ENCODE measurements at regions not wholly inside any gene's neighbourhood (a gene's known extent, or its start where the extent isn't known, plus 50 kb on each side); places are given as distances from the start of the nearest gene placed in this dataset.

DNA sequence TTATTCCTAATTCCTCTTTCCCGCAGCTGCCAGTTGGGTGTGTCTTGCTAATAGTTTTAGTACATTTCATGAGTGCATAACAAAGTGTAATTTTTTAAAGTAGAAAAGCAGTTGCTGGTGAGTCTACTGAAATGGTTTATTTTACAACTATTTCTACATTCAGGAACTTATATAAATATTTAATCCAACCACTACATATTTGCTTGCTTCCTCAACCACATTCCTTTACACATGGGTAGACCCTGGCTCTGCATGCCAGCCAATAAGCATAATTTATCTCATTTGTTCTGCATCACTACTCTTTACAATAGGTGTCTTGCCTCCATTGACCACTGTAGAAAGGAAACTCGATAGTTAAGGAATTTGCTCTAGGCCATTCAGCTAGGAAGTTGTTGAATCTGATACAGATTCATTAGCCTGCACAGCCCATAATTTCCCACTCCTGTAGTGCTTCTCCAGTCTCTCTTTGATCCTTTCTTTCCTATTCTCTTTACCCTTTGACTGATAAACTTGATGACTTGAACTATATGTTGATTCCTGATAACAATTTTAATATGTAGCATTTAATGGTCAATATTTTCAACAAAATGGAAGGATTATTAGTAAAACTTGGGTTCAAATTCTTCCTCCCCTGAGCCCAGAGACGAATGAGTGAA, 342.5 kb upstream of the ACTBL2 start:
- Histone ChIP-seq H3K4me1 (ENCODE audit: insufficient read depth, low read length) (no peaks in the 10 kb centered on the region), H2AFZ (ENCODE audit: low read depth, low read length) (no peak overlapping the region), H3K4me3 (ENCODE audit: low read depth in 1 of 2, low read length in 2 of 2) (no peak overlapping the region), H4K20me1 (ENCODE audit: insufficient read depth, low read length) (no peaks in the 10 kb centered on the region), H3K36me3 (ENCODE audit: insufficient read depth, low read length) (no peaks in the 10 kb centered on the region), H3K79me2 (ENCODE audit: insufficient read depth, low read length) (no peaks in the 10 kb centered on the region), H3K27me3 (ENCODE audit: insufficient read depth, low read length, poor library complexity) (no peaks in the 10 kb centered on the region), H3K27ac (ENCODE audit: low read length) (no peak overlapping the region), H3K9me3 (ENCODE audit: insufficient read depth, low read length, severe bottlenecking) (no peaks in the 10 kb centered on the region), H3K4me2 (ENCODE audit: insufficient read depth, low read length) (no peak overlapping the region), H3K9ac (ENCODE audit: low read depth, low read length) (no peak overlapping the region)
- DNase-seq (no peak), ATAC-seq (ENCODE audit: insufficient read depth, low read depth) (no peak)
- TF ChIP-seq EZH2 (IDR thresholded peaks at IDR 0.05; ENCODE audit: borderline replicate concordance, low read depth, low read length, severe bottlenecking): no peak
- TF ChIP-seq, protein P1, sequence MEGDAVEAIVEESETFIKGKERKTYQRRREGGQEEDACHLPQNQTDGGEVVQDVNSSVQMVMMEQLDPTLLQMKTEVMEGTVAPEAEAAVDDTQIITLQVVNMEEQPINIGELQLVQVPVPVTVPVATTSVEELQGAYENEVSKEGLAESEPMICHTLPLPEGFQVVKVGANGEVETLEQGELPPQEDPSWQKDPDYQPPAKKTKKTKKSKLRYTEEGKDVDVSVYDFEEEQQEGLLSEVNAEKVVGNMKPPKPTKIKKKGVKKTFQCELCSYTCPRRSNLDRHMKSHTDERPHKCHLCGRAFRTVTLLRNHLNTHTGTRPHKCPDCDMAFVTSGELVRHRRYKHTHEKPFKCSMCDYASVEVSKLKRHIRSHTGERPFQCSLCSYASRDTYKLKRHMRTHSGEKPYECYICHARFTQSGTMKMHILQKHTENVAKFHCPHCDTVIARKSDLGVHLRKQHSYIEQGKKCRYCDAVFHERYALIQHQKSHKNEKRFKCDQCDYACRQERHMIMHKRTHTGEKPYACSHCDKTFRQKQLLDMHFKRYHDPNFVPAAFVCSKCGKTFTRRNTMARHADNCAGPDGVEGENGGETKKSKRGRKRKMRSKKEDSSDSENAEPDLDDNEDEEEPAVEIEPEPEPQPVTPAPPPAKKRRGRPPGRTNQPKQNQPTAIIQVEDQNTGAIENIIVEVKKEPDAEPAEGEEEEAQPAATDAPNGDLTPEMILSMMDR (IDR thresholded peaks at IDR 0.05; ENCODE audit: borderline replicate concordance, extremely low read depth, low read length, poor library complexity, severe bottlenecking): no peak

DNA sequence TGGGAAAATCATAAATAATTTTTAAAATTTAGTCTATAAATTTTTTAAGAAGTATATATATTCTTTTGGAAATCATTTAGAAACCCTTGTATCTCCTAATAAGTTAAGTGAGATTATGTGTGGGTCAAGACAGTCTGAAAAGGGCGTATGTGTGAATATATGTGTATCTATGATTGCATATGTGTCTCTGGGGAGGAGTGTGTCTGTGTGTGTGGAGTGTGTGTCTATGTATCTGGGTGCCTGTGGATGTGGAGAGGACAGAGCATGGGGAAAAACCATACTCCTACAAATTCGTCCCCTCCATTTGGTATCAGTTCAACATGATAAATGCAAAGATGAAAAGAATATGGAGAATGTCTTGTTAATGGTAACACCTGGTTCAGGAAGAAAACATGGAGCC, 342.0 kb upstream of the ACTBL2 start:
- no peaks in the 10 kb centered on the region for H3K4me1 ChIP-seq (ENCODE audit: insufficient read depth, low read length)
- DNase-seq (no peak), ATAC-seq (ENCODE audit: insufficient read depth, low read depth) (no peak)
- no peaks in the 10 kb centered on the region for H3K36me3 ChIP-seq (ENCODE audit: insufficient read depth, low read length)
- H2AFZ ChIP-seq (ENCODE audit: low read depth, low read length): no peak overlapping the region
- H3K9me3 ChIP-seq (ENCODE audit: insufficient read depth, low read length, severe bottlenecking): no peaks in the 10 kb centered on the region
- no peak overlapping the region for H3K27ac ChIP-seq (ENCODE audit: low read length)
- no peak for TF ChIP-seq EZH2 (IDR thresholded peaks at IDR 0.05; ENCODE audit: borderline replicate concordance, low read depth, low read length, severe bottlenecking)
- TF ChIP-seq, protein P1 (IDR thresholded peaks at IDR 0.05; ENCODE audit: borderline replicate concordance, extremely low read depth, low read length, poor library complexity, severe bottlenecking): no peak
- H3K9ac ChIP-seq (ENCODE audit: low read depth, low read length): no peak overlapping the region
- no peak overlapping the region for H3K4me2 ChIP-seq (ENCODE audit: insufficient read depth, low read length)
- H3K4me3 ChIP-seq (ENCODE audit: low read depth in 1 of 2, low read length in 2 of 2): no peak overlapping the region
- H3K27me3 ChIP-seq (ENCODE audit: insufficient read depth, low read length, poor library complexity): no peaks in the 10 kb centered on the region
- no peaks in the 10 kb centered on the region for H4K20me1 ChIP-seq (ENCODE audit: insufficient read depth, low read length)
- no peaks in the 10 kb centered on the region for H3K79me2 ChIP-seq (ENCODE audit: insufficient read depth, low read length)

DNA sequence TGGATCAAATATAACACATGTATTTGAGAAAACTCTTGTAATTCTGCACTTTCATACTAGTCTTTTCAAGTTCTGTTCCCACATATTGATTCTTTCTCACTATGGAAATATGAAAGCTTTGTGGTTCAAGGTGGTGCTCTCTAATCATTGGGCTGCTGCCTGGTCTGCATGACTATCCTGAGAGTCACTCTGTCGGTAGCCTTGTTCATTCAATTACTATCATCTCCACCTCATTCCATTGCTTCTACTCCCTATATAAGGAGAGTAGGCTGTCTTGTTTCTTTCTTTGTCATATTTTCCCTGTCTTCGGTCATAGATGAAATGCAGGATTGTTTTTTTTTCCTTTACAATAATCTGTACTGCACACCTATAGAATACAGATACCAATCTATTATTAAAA, 341.4 kb upstream of the ACTBL2 start:
- Histone ChIP-seq H3K4me1 (ENCODE audit: insufficient read depth, low read length) (no peaks in the 10 kb centered on the region), H3K27me3 (ENCODE audit: insufficient read depth, low read length, poor library complexity) (no peaks in the 10 kb centered on the region), H3K4me2 (ENCODE audit: insufficient read depth, low read length) (no peak overlapping the region), H3K36me3 (ENCODE audit: insufficient read depth, low read length) (no peaks in the 10 kb centered on the region), H3K9ac (ENCODE audit: low read depth, low read length) (no peak overlapping the region), H3K79me2 (ENCODE audit: insufficient read depth, low read length) (no peaks in the 10 kb centered on the region), H3K27ac (ENCODE audit: low read length) (no peak overlapping the region), H4K20me1 (ENCODE audit: insufficient read depth, low read length) (no peaks in the 10 kb centered on the region), H3K9me3 (ENCODE audit: insufficient read depth, low read length, severe bottlenecking) (no peaks in the 10 kb centered on the region), H2AFZ (ENCODE audit: low read depth, low read length) (no peak overlapping the region), H3K4me3 (ENCODE audit: low read depth in 1 of 2, low read length in 2 of 2) (no peak overlapping the region)
- no peak for ATAC-seq (ENCODE audit: insufficient read depth, low read depth)
- TF ChIP-seq, protein P1 (IDR thresholded peaks at IDR 0.05; ENCODE audit: borderline replicate concordance, extremely low read depth, low read length, poor library complexity, severe bottlenecking): no peak
- TF ChIP-seq EZH2 (IDR thresholded peaks at IDR 0.05; ENCODE audit: borderline replicate concordance, low read depth, low read length, severe bottlenecking): no peak
- no peak for DNase-seq
